HL-60 (cell line): ENCODE measurements at regions not wholly inside any gene's neighbourhood (a gene's known extent, or its start where the extent isn't known, plus 50 kb on each side); places are given as distances from the start of the nearest gene placed in this dataset.

Experiments used
- GABPA ChIP-seq: IDR thresholded peaks from 2 replicates; pipeline ENCODE4 v1.6.1; 2012; ENCODE audit warnings: low read depth
- POLR2AphosphoS5 ChIP-seq: IDR thresholded peaks from 2 replicates; pipeline ENCODE4 v1.6.1; 2012; ENCODE audit warnings: low read depth
- SPI1 ChIP-seq: IDR thresholded peaks from 2 replicates; pipeline ENCODE4 v1.6.1; 2012; ENCODE audit warnings: low read depth, mild to moderate bottlenecking, borderline replicate concordance
- TF ChIP-seq, protein P1 (sequence below): IDR thresholded peaks from one replicate; pipeline ENCODE4 v1.5.1; 2011; ENCODE audit warnings: low read length, control low read depth, inconsistent platforms; ENCODE audit not compliant: insufficient read depth

DNA sequence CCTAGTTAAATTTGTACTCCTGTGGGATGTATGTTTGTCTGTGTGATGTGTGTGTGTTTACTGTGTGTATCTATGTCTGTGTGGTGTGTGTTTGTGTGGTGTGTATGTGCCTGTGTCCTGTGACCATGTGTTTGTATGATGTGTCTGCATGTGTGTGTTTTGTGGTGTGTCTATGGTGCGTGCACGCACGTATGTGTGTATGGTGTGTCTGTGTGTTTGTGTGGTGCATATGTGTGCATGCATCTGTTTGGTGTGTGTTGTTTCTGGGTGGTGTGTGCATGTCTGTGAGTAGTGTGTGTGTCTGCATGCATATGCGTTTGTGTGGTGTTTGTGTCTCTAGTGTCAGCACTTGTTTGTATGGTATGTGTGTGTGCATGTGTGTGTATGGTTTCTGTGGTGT lies 174.2 kb upstream of the RBFOX1 start:
- TF ChIP-seq, protein P1, sequence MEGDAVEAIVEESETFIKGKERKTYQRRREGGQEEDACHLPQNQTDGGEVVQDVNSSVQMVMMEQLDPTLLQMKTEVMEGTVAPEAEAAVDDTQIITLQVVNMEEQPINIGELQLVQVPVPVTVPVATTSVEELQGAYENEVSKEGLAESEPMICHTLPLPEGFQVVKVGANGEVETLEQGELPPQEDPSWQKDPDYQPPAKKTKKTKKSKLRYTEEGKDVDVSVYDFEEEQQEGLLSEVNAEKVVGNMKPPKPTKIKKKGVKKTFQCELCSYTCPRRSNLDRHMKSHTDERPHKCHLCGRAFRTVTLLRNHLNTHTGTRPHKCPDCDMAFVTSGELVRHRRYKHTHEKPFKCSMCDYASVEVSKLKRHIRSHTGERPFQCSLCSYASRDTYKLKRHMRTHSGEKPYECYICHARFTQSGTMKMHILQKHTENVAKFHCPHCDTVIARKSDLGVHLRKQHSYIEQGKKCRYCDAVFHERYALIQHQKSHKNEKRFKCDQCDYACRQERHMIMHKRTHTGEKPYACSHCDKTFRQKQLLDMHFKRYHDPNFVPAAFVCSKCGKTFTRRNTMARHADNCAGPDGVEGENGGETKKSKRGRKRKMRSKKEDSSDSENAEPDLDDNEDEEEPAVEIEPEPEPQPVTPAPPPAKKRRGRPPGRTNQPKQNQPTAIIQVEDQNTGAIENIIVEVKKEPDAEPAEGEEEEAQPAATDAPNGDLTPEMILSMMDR: no peak
- no peak for TF ChIP-seq POLR2AphosphoS5
- TF ChIP-seq SPI1: no peak
- TF ChIP-seq GABPA: no peak
